Colonic mucosa (tissue), 4 donors: ENCODE measurements at regions not wholly inside any gene's neighbourhood (a gene's known extent, or its start where the extent isn't known, plus 50 kb on each side); places are given as distances from the start of the nearest gene placed in this dataset.

Experiments
- DNase-seq: peaks from one replicate; pipeline ENCODE4 v3.0.0-alpha.2; 2020
- H3K27ac ChIP-seq: fragments of 200-600 bp; one replicate; pipeline ENCODE4 v1.8.0; 2021
- H3K27me3 ChIP-seq: fragments of 200-600 bp; one replicate; pipeline ENCODE4 v1.8.0; 2021
- H3K36me3 ChIP-seq: fragments of 200-600 bp; one replicate; pipeline ENCODE4 v1.8.0; 2021
- H3K4me1 ChIP-seq: fragments of 200-600 bp; one replicate; pipeline ENCODE4 v1.8.0; 2021; ENCODE audit warnings: mild to moderate bottlenecking
- H3K4me3 ChIP-seq: fragments of 200-600 bp; one replicate; pipeline ENCODE4 v1.8.0; 2021
- H3K9ac ChIP-seq, 2 donors: one replicate each; pipeline ENCODE4 v1.7.0; 2013; ENCODE audit warnings: control low read depth in 2 of 2, low read depth in 2 of 2, low read length in 2 of 2
- H3K9me3 ChIP-seq: fragments of 200-600 bp; one replicate; pipeline ENCODE4 v1.8.0; 2021
- CTCF ChIP-seq: fragments of 200-600 bp; IDR thresholded peaks from one replicate; pipeline ENCODE4 v1.8.0; 2022; ENCODE audit warnings: antibody characterized with exemption, mild to moderate bottlenecking
- intact Hi-C: fragments of 100-400 bp; cut with DNase I; formaldehyde crosslinking; loops from one replicate; pipeline ENCODE4 v1.14.1; 2022
- donor health status: healthy.
- donor health status: DM: no; HTN: no; CAD: no.
- donor health status: DM: no; HTN: no; CAD: no.

GRCh38 chr7:20931739-20932138 is 145.1 kb upstream of the SP8 start:
- H3K36me3 ChIP-seq = no peaks in the 10 kb centered on the region
- no peak for DNase-seq
- intact Hi-C loops = no loop called here

GRCh38 chr7:20932785-20933527 is 146.3 kb upstream of the SP8 start:
- no peaks in the 10 kb centered on the region for H3K36me3 ChIP-seq
- no peak for DNase-seq
- H3K9ac ChIP-seq = no peak overlapping the region
- no peaks in the 10 kb centered on the region for H3K4me1 ChIP-seq
- no peaks in the 10 kb centered on the region for H3K9me3 ChIP-seq
- no peak for TF ChIP-seq CTCF
- intact Hi-C loops = no loop called here
- no peaks in the 10 kb centered on the region for H3K27me3 ChIP-seq
- H3K4me3 ChIP-seq = no peak overlapping the region
- no peak overlapping the region for H3K27ac ChIP-seq

More at GRCh38 chr7:20931739-20932138, 145.1 kb upstream of the SP8 start:
- Histone ChIP-seq H3K4me3 (no peak overlapping the region), H3K27me3 (no peaks in the 10 kb centered on the region), H3K27ac (no peak overlapping the region), H3K4me1 (no peaks in the 10 kb centered on the region), H3K9ac (no peak overlapping the region), H3K9me3 (no peaks in the 10 kb centered on the region)
- TF ChIP-seq CTCF = no peak

- DNase-seq = no peak
- Histone ChIP-seq H3K36me3 (no peaks in the 10 kb centered on the region), H3K27me3 (no peaks in the 10 kb centered on the region), H3K27ac (no peak overlapping the region), H3K9me3 (no peaks in the 10 kb centered on the region), H3K9ac (no peak overlapping the region), H3K4me1 (no peaks in the 10 kb centered on the region), H3K4me3 (no peak overlapping the region)
- TF ChIP-seq CTCF = no peak
- intact Hi-C loops = no loop called here
Measured at GRCh38 chr7:20945451-20945850, 158.8 kb upstream of the SP8 start.

GRCh38 chr7:20952916-20953315 is 166.2 kb upstream of the SP8 start:
- Histone ChIP-seq H3K9ac (no peak overlapping the region), H3K4me3 (no peak overlapping the region), H3K9me3 (no peaks in the 10 kb centered on the region), H3K27ac (no peak overlapping the region), H3K36me3 (no peaks in the 10 kb centered on the region), H3K4me1 (no peaks in the 10 kb centered on the region), H3K27me3 (no peaks in the 10 kb centered on the region)
- no peak for TF ChIP-seq CTCF
- DNase-seq = no peak
- intact Hi-C loops = no loop called here

GRCh38 chr7:20954711-20955619 is 168.3 kb upstream of the SP8 start:
- Histone ChIP-seq H3K27ac (no peak overlapping the region), H3K4me1 (no peaks in the 10 kb centered on the region), H3K36me3 (no peaks in the 10 kb centered on the region), H3K4me3 (no peak overlapping the region), H3K27me3 (no peaks in the 10 kb centered on the region), H3K9ac (no peak overlapping the region), H3K9me3 (no peaks in the 10 kb centered on the region)
- TF ChIP-seq CTCF = no peak
- intact Hi-C loops = no loop called here
- DNase-seq = no peak
